ENCODE measurements at regions not wholly inside any gene's neighbourhood (a gene's known extent, or its start where the extent isn't known, plus 50 kb on each side); places are given as distances from the start of the nearest gene placed in this dataset.

- no peak overlapping the region for H3K27ac ChIP-seq (ENCODE audit: low read length)
- peaks cover 6% of the 10 kb centered on the region for H3K36me3 ChIP-seq (ENCODE audit: control insufficient read depth, insufficient read depth, low read length)
- peaks cover 54% of the 10 kb centered on the region for H3K4me1 ChIP-seq (ENCODE audit: control insufficient read depth, insufficient read depth, low read length)
- no peak overlapping the region for H3K4me3 ChIP-seq (ENCODE audit: low read length)
- DNase-seq = no peak
- WGBS (ENCODE audit: insufficient coverage) = 91% methylated on average over 15 of the region's 20 CpGs
- H3K9me3 ChIP-seq (replicated peaks; ENCODE audit: control insufficient read depth, low read depth, low read length) = no peaks in the 10 kb centered on the region
- H3K27me3 ChIP-seq (ENCODE audit: control insufficient read depth, insufficient read depth, low read length) = no peaks in the 10 kb centered on the region
These were observed 147.5 kb downstream of the CRYBB2 start for GRCh38 chr22:25366876-25367466.

GRCh38 chr22:25367756-25368155, 148.3 kb downstream of the CRYBB2 start:
- Histone ChIP-seq H3K27me3 (ENCODE audit: control insufficient read depth, insufficient read depth, low read length) (no peaks in the 10 kb centered on the region), H3K4me1 (ENCODE audit: control insufficient read depth, insufficient read depth, low read length) (peaks cover 48% of the 10 kb centered on the region), H3K36me3 (ENCODE audit: control insufficient read depth, insufficient read depth, low read length) (peaks cover 8% of the 10 kb centered on the region), H3K27ac (ENCODE audit: low read length) (no peak overlapping the region), H3K9me3 (replicated peaks; ENCODE audit: control insufficient read depth, low read depth, low read length) (no peaks in the 10 kb centered on the region), H3K4me3 (ENCODE audit: low read length) (no peak overlapping the region)
- DNase-seq = no peak
- WGBS (ENCODE audit: insufficient coverage) = 85% methylated on average over 18 of the region's 18 CpGs

- whole genome bisulfite sequencing (ENCODE audit: insufficient coverage) = 17% methylated on average over 1 of the region's 5 CpGs
- peaks cover 45% of the 10 kb centered on the region for H3K4me1 ChIP-seq (ENCODE audit: control insufficient read depth, insufficient read depth, low read length)
These were observed 148.8 kb downstream of the CRYBB2 start for GRCh38 chr22:25368271-25368670.

DNA sequence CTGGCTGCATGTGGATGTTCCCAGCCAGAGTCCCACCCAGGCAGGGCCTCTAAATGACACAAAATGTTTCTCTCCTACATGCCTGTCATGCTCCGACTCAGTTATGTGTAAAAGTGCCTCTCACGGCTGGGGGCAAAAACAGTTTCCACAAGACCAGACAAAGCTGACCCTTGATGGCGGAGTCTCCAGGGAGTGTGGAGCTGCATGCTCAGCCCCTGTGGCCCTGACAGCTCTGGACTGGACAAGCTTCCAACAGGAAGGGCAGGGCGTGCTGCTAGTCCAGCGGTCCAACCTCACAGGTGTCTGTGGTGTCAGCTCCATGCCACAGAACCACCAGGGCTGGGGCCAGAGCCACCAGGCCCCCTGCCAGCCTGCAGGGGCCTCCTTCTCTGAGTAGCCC, 149.6 kb downstream of the CRYBB2 start:
- H3K27me3 ChIP-seq (ENCODE audit: control insufficient read depth, insufficient read depth, low read length) = no peaks in the 10 kb centered on the region
- no peak overlapping the region for H3K27ac ChIP-seq (ENCODE audit: low read length)
- H3K9me3 ChIP-seq (replicated peaks; ENCODE audit: control insufficient read depth, low read depth, low read length) = no peaks in the 10 kb centered on the region
- DNase-seq = no peak
- H3K4me3 ChIP-seq (ENCODE audit: low read length) = no peak overlapping the region
- H3K36me3 ChIP-seq (ENCODE audit: control insufficient read depth, insufficient read depth, low read length) = peaks cover 12% of the 10 kb centered on the region
- H3K4me1 ChIP-seq (ENCODE audit: control insufficient read depth, insufficient read depth, low read length) = peaks cover 41% of the 10 kb centered on the region
- WGBS (ENCODE audit: insufficient coverage) = 72% methylated on average over 5 of the region's 5 CpGs

More at GRCh38 chr22:25368271-25368670, 148.8 kb downstream of the CRYBB2 start:
- Histone ChIP-seq H3K27ac (ENCODE audit: low read length) (no peak overlapping the region), H3K9me3 (replicated peaks; ENCODE audit: control insufficient read depth, low read depth, low read length) (no peaks in the 10 kb centered on the region), H3K27me3 (ENCODE audit: control insufficient read depth, insufficient read depth, low read length) (no peaks in the 10 kb centered on the region), H3K36me3 (ENCODE audit: control insufficient read depth, insufficient read depth, low read length) (peaks cover 11% of the 10 kb centered on the region), H3K4me3 (ENCODE audit: low read length) (no peak overlapping the region)
- peak; percentile 29 for DNase-seq

- H3K36me3 ChIP-seq (ENCODE audit: control insufficient read depth, insufficient read depth, low read length) = peaks cover 18% of the 10 kb centered on the region
- no peak for DNase-seq
- H3K4me3 ChIP-seq (ENCODE audit: low read length) = no peak overlapping the region
- H3K4me1 ChIP-seq (ENCODE audit: control insufficient read depth, insufficient read depth, low read length) = peaks cover 28% of the 10 kb centered on the region
- WGBS (ENCODE audit: insufficient coverage) = 95% methylated on average over 8 of the region's 11 CpGs
- H3K27ac ChIP-seq (ENCODE audit: low read length) = no peak overlapping the region
- no peaks in the 10 kb centered on the region for H3K27me3 ChIP-seq (ENCODE audit: control insufficient read depth, insufficient read depth, low read length)
- no peaks in the 10 kb centered on the region for H3K9me3 ChIP-seq (replicated peaks; ENCODE audit: control insufficient read depth, low read depth, low read length)
These were observed 150.9 kb downstream of the CRYBB2 start for GRCh38 chr22:25370322-25370721.

DNA sequence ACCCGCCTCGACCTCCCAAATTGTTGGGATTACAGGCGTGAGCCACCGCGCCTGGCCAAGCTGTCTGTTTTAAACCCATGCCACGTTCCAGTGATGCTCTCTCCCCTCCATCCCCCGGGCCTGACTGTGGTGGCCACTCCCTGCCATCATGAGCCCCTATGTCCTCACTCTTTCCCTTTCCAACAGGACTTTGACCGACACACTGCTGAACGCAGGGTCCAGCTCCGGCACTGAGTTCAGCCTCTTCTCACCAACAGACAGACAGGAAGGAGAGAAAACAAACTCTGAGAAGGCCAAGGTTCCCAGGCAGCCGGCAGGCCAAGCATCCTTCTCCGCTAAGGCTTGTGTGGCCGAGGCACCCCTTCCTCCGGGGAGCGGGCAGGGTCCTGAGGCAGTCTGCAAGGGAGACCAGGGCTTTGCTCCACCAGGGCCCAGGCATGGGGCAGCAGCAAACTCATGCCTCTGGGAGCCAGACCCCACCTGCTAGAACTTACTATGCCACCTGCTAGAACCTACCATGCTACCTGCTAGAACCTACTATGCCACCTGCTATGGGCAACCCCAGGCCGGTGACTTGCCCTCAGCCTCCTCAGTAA, 152.7 kb downstream of the CRYBB2 start:
- DNase-seq = no peak
- no peaks in the 10 kb centered on the region for H3K9me3 ChIP-seq (replicated peaks; ENCODE audit: control insufficient read depth, low read depth, low read length)
- no peaks in the 10 kb centered on the region for H3K27me3 ChIP-seq (ENCODE audit: control insufficient read depth, insufficient read depth, low read length)
- peaks cover 15% of the 10 kb centered on the region for H3K4me1 ChIP-seq (ENCODE audit: control insufficient read depth, insufficient read depth, low read length)
- 93% methylated on average over 13 of the region's 16 CpGs for WGBS (ENCODE audit: insufficient coverage)
- no peak overlapping the region for H3K4me3 ChIP-seq (ENCODE audit: low read length)
- H3K36me3 ChIP-seq (ENCODE audit: control insufficient read depth, insufficient read depth, low read length) = peaks cover 21% of the 10 kb centered on the region
- no peak overlapping the region for H3K27ac ChIP-seq (ENCODE audit: low read length)

DNA sequence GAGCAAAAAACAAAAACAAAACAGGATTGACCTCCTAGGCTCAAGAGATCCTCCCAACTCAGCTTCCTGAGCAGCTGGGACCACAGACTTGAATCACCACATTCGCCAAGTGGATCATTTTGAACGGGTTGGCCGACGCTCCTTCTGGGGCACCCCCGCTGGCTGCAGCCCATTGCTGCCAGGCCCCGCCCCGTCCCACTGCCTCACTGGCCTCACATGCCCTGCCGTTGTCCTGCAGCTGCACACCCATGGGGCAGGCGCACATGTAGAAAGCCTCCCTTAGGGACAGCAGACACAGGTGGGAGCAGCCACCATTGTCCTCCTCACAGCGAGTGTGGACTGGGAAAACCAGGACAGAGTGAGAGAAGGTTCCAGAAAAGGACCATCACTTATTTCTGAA, 154.5 kb downstream of the CRYBB2 start:
- Histone ChIP-seq H3K27ac (ENCODE audit: low read length) (no peak overlapping the region), H3K9me3 (replicated peaks; ENCODE audit: control insufficient read depth, low read depth, low read length) (no peaks in the 10 kb centered on the region), H3K36me3 (ENCODE audit: control insufficient read depth, insufficient read depth, low read length) (peaks cover 34% of the 10 kb centered on the region), H3K27me3 (ENCODE audit: control insufficient read depth, insufficient read depth, low read length) (no peaks in the 10 kb centered on the region), H3K4me3 (ENCODE audit: low read length) (no peak overlapping the region), H3K4me1 (ENCODE audit: control insufficient read depth, insufficient read depth, low read length) (peaks cover 7% of the 10 kb centered on the region)
- DNase-seq = no peak
- WGBS (ENCODE audit: insufficient coverage) = 77% methylated on average over 8 of the region's 10 CpGs

- WGBS (ENCODE audit: insufficient coverage) = 29% methylated on average over 2 of the region's 4 CpGs
- Histone ChIP-seq H3K9me3 (replicated peaks; ENCODE audit: control insufficient read depth, low read depth, low read length) (no peaks in the 10 kb centered on the region), H3K27ac (ENCODE audit: low read length) (no peak overlapping the region), H3K4me1 (ENCODE audit: control insufficient read depth, insufficient read depth, low read length) (no peaks in the 10 kb centered on the region), H3K4me3 (ENCODE audit: low read length) (no peak overlapping the region), H3K27me3 (ENCODE audit: control insufficient read depth, insufficient read depth, low read length) (no peaks in the 10 kb centered on the region), H3K36me3 (ENCODE audit: control insufficient read depth, insufficient read depth, low read length) (peaks cover 40% of the 10 kb centered on the region)
- DNase-seq = no peak
These were observed 155.4 kb downstream of the CRYBB2 start for GRCh38 chr22:25374869-25375268.

DNA sequence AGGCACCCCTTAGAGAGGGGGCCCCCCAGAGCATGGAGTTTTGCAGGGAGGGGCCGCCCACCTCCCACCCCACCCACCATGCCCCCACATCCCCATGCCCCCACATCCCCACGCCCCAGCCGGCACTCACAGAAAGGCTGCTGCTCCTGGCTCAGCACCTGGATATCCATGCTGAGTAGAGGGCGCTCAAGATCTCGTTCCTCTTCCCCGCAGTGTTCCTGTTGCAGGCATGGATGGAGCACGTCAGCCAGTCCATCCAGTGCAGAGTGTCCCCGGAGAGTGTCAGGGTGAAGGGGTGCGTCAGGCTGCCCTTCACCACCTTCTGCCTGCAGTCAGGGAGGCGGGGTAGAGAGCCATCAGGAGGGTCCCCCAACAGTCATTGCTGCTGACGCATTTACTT, 156.2 kb downstream of the CRYBB2 start:
- Histone ChIP-seq H3K27ac (ENCODE audit: low read length) (no peak overlapping the region), H3K36me3 (ENCODE audit: control insufficient read depth, insufficient read depth, low read length) (peaks cover 48% of the 10 kb centered on the region), H3K9me3 (replicated peaks; ENCODE audit: control insufficient read depth, low read depth, low read length) (no peaks in the 10 kb centered on the region), H3K27me3 (ENCODE audit: control insufficient read depth, insufficient read depth, low read length) (no peaks in the 10 kb centered on the region), H3K4me1 (ENCODE audit: control insufficient read depth, insufficient read depth, low read length) (no peaks in the 10 kb centered on the region), H3K4me3 (ENCODE audit: low read length) (no peak overlapping the region)
- DNase-seq = no peak
- 49% methylated on average over 6 of the region's 11 CpGs for WGBS (ENCODE audit: insufficient coverage)

GRCh38 chr22:25377699-25378098, 158.3 kb downstream of the CRYBB2 start:
- Histone ChIP-seq H3K27ac (ENCODE audit: low read length) (no peak overlapping the region), H3K4me1 (ENCODE audit: control insufficient read depth, insufficient read depth, low read length) (no peaks in the 10 kb centered on the region), H3K9me3 (replicated peaks; ENCODE audit: control insufficient read depth, low read depth, low read length) (no peaks in the 10 kb centered on the region), H3K36me3 (ENCODE audit: control insufficient read depth, insufficient read depth, low read length) (peaks cover 52% of the 10 kb centered on the region), H3K27me3 (ENCODE audit: control insufficient read depth, insufficient read depth, low read length) (no peaks in the 10 kb centered on the region), H3K4me3 (ENCODE audit: low read length) (no peak overlapping the region)
- no peak for DNase-seq
- no CpG with 5 or more reads among the region's 6 CpGs for WGBS (ENCODE audit: insufficient coverage)
